LHCN-M2 (cell line): ENCODE measurements at regions not wholly inside any gene's neighbourhood (a gene's known extent, or its start where the extent isn't known, plus 50 kb on each side); places are given as distances from the start of the nearest gene placed in this dataset.

Experiments used
- DNase-seq: peaks from one replicate; pipeline ENCODE4 v3.0.0-alpha.2; 2012; ENCODE audit warnings: low read depth

GRCh38 chr14:101398011-101398410, 163.3 kb upstream of the DIO3 start:
- DNase-seq = no peak

DNA sequence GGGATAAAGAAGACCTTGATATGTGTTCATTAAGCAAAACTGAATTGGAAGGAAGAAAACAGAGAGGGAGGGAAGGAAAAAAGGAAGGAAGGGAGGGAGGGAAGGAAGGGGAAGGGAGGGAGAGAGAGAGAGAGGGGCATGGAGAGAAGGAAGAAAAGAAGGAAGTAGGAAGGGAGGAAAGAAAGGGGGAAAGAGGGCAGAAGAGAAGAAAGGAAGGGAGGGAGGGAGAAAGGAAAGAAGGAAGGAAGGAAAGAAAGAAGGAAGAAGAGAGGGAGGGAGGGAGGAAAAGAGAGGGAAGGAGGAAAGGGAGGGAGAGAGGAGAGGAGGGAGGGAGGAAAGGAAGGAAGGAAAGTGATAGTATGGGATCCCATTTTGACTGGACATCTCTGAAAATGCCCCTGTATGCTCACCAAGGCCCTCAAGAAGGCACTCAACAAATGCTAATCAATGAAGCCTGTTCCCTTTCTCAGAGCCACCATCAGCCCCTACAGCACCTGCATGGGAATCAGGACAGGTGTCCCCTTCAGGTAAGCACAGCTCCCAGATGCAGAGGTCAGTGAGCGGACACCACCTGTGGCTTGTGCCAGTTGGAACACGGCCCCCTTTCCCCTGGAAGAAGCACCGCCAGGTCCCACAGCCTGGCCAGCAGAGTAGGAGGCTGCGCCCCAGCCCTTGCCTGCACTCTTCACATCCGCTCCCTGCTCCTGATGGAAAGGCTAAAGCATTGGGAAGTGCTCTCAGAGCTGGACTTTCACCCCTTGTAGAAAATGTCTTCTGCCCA, 161.4 kb upstream of the DIO3 start:
- no peak for DNase-seq

GRCh38 chr14:101400830-101401229, 160.5 kb upstream of the DIO3 start:
- DNase-seq = no peak

- no peak for DNase-seq
These were observed 158.2 kb upstream of the DIO3 start for GRCh38 chr14:101402936-101403660.

DNA sequence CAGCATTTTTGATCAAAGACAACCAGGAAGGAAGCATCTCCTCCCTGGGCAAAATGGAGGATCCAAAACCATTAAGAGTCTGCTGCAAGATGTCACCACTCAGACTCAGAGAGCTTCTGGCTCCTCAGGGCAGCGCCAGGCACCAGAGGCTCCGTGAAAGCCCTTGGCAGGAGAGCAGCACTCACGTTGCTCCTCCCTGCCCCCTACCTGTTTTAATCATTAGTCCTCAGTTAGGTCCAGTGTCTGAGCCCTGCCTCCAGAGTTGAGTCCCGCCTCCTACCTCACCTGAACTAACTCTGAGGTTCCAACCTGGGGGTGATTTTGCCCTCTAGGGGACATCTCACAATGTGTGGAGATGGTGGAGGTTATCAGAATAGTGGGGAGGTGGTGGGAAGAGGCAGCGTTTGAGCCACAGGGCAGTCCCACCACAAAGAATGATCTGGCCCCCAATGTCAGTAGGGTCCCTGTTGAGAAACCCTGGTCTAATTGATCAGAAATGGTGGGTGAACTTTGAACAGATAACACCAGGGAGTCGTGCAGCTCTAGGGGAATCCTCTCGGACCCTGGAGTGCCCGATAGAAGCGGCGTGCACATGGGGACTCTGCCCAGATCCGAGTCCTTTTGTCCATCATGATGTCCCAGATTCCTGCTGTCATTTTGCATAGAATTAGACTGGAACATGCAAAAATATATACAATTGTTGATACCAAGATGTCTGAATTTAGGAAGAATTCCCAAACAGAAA, 156.7 kb upstream of the DIO3 start:
- DNase-seq = no peak

GRCh38 chr14:101405171-101405883, 156.0 kb upstream of the DIO3 start:
- DNase-seq = no peak

- no peak for DNase-seq
These were observed 154.4 kb upstream of the DIO3 start for GRCh38 chr14:101406921-101407320.

GRCh38 chr14:101407328-101407727, 154.0 kb upstream of the DIO3 start:
- DNase-seq = no peak

DNA sequence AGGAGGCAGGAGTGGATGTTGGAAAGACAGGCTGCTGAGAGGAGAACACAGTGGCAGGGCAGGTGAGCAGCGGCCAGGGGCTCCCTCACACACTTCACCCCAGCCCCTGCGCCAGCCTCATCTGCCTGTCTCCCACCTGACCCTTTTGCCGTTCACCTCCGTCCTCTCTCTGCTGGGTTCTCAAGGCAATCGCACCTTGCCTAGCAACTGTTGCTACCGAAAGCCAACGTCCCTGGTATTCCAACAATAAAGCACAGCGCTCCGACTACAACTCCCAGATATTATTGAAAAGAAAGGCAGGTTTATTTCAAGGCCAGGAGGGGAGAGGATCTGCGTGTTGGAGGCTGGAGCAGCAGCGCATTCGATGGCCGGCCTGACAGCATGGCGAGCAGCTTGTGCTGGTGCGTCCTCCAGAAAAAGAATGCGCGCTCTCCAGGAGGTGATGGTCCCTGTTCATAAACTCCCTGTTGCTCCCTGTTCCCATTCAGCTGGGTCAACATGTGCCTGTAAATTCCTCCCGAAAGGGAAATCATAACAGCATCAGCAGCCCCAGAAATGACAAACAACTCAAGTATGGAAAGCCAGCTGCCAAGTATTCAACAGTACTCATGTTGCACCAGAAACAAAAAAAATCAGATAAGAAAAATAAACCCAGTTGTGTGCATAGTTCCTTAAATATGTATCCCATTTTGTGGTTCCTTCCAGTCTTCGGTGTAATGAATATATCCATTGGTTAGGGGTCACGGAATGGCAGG, 153.0 kb upstream of the DIO3 start:
- no peak for DNase-seq

- DNase-seq = no peak
These were observed 152.2 kb upstream of the DIO3 start for GRCh38 chr14:101409006-101409543.

- DNase-seq = no peak
These were observed 151.2 kb upstream of the DIO3 start for GRCh38 chr14:101410126-101410525.

DNA sequence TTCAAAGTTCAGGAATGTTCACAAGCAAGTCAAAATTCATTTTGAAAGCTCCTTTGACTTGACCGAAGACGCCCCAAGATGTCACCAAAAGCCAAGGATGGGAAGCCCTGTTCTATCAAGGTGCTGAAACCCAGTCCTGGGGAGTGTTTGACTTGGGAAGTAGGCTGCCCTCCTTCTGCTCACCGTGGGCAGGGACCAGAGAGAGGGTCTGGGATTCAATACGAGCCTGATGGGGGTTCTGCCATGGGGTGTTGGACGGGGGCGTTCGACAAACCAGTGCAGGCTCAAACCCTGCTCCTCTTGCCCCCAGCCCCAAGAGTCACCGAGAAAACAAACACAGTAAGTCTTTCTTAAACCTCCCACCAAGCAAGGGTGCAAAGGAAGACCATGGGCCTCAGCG, 150.1 kb upstream of the DIO3 start:
- no peak for DNase-seq

- DNase-seq = no peak
These were observed 149.5 kb upstream of the DIO3 start for GRCh38 chr14:101411779-101412178.

GRCh38 chr14:101412739-101413138, 148.6 kb upstream of the DIO3 start:
- no peak for DNase-seq

- no peak for DNase-seq
These were observed 143.9 kb upstream of the DIO3 start for GRCh38 chr14:101417434-101417833.

DNA sequence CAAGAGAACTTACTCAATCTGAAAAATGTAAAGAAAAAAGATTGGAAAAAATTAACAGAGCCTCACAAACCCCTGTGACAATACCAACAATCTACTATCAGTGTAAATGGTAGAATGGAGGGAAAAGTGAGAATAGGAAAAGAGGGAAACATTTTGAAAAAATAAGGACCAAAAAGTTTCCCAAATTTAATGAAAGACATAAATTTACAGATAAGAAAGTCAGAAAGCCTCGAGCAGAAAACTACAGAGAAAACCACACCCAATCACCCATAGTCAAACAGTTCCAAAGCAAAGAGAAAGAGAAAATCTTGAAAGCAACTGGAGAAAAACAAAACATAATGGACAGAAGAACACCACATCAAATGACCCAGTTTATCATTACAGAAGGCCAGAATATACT, 142.7 kb upstream of the DIO3 start:
- no peak for DNase-seq

DNA sequence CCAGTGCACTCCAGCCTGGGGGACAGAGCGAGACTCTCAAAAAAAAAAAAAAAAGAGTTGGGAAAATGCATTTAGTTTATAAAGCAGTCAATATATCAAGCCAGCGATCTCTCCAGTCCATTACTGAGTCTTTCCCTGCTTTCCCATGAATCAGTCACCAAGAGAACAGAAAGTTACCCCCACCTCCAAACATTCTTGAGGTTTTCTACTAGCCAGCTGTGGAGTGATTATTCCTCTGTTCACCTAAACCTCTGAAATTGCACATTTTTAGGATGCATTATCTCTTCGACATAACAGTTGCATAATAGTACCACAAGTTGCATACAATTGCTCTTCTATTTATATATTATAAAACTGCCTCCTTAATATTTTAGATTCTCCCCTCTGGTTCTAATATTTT, 134.8 kb upstream of the DIO3 start:
- DNase-seq = no peak

DNA sequence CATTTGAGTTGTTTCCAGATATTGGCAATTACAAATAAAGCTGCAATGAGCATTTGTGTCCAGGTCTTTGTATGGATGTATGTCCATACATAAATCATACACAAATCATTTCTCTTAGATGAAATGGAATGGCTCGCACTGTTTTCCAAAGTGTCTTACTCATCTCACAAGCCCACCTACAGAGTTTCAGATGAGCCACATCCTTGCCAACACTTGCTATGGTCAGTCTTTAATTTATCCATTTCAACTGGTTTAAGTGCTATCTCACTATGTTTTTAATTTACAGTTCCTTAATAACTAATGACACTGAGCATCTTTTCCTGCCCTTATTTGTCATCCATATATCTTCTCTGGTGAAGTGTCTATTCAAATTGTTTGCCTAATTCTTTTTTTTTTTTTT, 132.9 kb upstream of the DIO3 start:
- no peak for DNase-seq

DNA sequence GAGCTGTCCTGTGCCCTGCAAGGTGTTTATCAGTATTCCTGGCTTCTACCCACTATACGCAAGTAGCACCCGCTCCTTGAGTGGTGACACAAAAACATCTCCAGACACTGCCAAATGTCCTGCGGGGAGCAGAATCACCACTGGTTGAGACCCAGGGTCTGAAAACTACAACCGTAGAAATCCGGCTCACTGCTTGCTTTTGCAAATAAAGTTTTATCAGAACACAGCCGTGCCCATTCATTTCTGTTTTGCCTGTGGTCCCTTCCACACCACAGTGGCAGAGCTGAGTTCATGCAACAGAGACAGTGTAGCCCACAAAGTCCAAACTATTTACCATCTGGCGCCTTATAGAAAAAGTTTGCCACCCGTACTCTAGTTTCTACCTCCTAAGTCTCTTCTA, 125.7 kb upstream of the DIO3 start:
- no peak for DNase-seq

GRCh38 chr14:101439023-101439422, 122.3 kb upstream of the DIO3 start:
- DNase-seq = no peak

- no peak for DNase-seq
These were observed 120.8 kb upstream of the DIO3 start for GRCh38 chr14:101440496-101440895.
